Gastrocnemius medialis (tissue), 4 donors: ENCODE measurements at regions not wholly inside any gene's neighbourhood (a gene's known extent, or its start where the extent isn't known, plus 50 kb on each side); places are given as distances from the start of the nearest gene placed in this dataset.

Experiments used
- POLR2A ChIP-seq, 2 donors: fragments of 450-650 bp; IDR thresholded peaks; one replicate each; pipeline ENCODE4 v1.6.1; 2017; ENCODE audit warnings: antibody characterized with exemption in 2 of 2, mild to moderate bottlenecking in 2 of 2, moderate library complexity in 2 of 2
- TF ChIP-seq, protein P1 (sequence below), 5 experiments: fragments of 450-650 bp in 3 of 5; fragments of 200-600 bp in 2 of 5; sonication (generic) in 2 of 5; IDR thresholded peaks in 4 of 5; conservative IDR thresholded peaks in 1 of 5; 1 replicate in 4 of 5; 2 replicates in 1 of 5; pipeline ENCODE4 v1.5.1; 2016 to 2019; ENCODE audit warnings: antibody characterized with exemption in 5 of 5, mild to moderate bottlenecking in 3 of 5, moderate library complexity in 3 of 5

DNA sequence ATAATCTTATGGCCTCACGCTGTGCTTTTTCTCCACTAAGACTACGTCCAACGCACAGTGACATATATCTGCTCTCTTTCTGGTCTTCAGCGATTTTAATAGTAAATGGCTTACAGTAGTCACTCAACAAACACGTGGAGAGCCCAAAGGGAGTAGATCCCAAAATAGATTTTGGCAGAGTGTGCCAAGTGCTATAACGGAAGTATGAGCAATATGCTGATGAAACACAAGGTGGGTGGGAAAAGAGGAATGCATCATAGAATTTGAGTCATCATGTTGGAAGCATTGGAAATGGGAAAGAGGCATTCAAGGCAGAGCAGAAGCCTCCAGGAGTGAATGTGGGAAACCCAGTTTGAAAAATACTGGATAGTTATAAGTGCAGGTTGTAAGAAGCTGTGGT lies 129.1 kb upstream of the LDB2 start:
- no peak for TF ChIP-seq POLR2A (IDR thresholded peaks at IDR 0.05)
- TF ChIP-seq, protein P1, sequence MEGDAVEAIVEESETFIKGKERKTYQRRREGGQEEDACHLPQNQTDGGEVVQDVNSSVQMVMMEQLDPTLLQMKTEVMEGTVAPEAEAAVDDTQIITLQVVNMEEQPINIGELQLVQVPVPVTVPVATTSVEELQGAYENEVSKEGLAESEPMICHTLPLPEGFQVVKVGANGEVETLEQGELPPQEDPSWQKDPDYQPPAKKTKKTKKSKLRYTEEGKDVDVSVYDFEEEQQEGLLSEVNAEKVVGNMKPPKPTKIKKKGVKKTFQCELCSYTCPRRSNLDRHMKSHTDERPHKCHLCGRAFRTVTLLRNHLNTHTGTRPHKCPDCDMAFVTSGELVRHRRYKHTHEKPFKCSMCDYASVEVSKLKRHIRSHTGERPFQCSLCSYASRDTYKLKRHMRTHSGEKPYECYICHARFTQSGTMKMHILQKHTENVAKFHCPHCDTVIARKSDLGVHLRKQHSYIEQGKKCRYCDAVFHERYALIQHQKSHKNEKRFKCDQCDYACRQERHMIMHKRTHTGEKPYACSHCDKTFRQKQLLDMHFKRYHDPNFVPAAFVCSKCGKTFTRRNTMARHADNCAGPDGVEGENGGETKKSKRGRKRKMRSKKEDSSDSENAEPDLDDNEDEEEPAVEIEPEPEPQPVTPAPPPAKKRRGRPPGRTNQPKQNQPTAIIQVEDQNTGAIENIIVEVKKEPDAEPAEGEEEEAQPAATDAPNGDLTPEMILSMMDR (IDR thresholded peaks at IDR 0.05 in 4 of 5, conservative IDR thresholded peaks at IDR 0.05 in 1 of 5): no peak
